ENCODE measurements at regions not wholly inside any gene's neighbourhood (a gene's known extent, or its start where the extent isn't known, plus 50 kb on each side); places are given as distances from the start of the nearest gene placed in this dataset.

DNA sequence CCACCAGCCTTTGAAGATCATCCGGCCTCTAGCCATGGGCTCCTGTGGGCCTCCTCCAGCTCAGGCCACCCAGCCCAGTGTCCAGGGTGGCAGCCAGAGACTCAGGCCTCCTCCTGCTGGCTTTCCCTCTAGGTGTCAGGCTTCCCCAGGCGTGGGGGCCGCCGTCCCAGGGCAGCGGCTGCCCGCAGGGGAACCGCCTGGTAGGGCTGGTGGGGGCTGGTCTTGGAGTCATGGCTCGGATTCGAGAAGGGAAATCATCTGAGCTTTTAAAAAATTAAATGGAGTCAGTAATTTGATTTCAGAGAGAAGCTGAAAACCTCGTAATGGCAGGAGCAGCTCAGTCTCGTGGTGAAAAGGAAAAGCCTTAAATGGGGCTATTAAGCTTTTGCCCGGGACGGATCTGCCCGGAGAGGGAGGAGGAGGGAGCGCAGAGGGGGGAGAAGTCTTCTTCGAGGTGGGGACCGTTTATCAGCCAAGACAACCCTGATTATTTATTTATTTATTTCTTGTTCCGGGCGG lies 66.4 kb upstream of the TARDBP start:
- peaks cover 5% of the 10 kb centered on the region for H3K4me1 Mint-ChIP-seq (ENCODE audit: low read depth)
- H3K9me3 Mint-ChIP-seq: no peaks in the 10 kb centered on the region
- TF ChIP-seq, protein P1, sequence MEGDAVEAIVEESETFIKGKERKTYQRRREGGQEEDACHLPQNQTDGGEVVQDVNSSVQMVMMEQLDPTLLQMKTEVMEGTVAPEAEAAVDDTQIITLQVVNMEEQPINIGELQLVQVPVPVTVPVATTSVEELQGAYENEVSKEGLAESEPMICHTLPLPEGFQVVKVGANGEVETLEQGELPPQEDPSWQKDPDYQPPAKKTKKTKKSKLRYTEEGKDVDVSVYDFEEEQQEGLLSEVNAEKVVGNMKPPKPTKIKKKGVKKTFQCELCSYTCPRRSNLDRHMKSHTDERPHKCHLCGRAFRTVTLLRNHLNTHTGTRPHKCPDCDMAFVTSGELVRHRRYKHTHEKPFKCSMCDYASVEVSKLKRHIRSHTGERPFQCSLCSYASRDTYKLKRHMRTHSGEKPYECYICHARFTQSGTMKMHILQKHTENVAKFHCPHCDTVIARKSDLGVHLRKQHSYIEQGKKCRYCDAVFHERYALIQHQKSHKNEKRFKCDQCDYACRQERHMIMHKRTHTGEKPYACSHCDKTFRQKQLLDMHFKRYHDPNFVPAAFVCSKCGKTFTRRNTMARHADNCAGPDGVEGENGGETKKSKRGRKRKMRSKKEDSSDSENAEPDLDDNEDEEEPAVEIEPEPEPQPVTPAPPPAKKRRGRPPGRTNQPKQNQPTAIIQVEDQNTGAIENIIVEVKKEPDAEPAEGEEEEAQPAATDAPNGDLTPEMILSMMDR (IDR thresholded peaks at IDR 0.05): no peak
- DNase-seq: no peak
- Histone ChIP-seq H3K27me3 (ENCODE audit: control insufficient read depth in 1 of 2, insufficient read depth in 2 of 2, low read length in 2 of 2) (peaks cover 8 to 14% of the 10 kb centered on the region in 2 experiments), H3K9me3 (ENCODE audit: control insufficient read depth in 1 of 2, insufficient read depth in 1 of 2, low read length in 2 of 2) (no peaks in the 10 kb centered on the region), H3K4me3 (ENCODE audit: low read length) (no peak overlapping the region), H3K27ac (ENCODE audit: low read depth in 1 of 2, low read length in 2 of 2) (no peak overlapping the region), H3K4me1 (ENCODE audit: insufficient read depth, low read length) (peaks cover 15% of the 10 kb centered on the region), H3K36me3 (ENCODE audit: insufficient read depth, low read length) (no peaks in the 10 kb centered on the region)
- no peak overlapping the region for H3K4me3 Mint-ChIP-seq
- intact Hi-C loops (cut with DNase I, micrococcal nuclease): no loop called here
- ATAC-seq (ENCODE audit: poor library complexity): no peak
- H3K27ac Mint-ChIP-seq: no peak overlapping the region
- ChIA-PET POLR2A (no interaction called here), CTCF (no interaction called here)
- H3K36me3 Mint-ChIP-seq (ENCODE audit: low read depth): no peaks in the 10 kb centered on the region
- H3K27me3 Mint-ChIP-seq: peaks cover 38% of the 10 kb centered on the region

DNA sequence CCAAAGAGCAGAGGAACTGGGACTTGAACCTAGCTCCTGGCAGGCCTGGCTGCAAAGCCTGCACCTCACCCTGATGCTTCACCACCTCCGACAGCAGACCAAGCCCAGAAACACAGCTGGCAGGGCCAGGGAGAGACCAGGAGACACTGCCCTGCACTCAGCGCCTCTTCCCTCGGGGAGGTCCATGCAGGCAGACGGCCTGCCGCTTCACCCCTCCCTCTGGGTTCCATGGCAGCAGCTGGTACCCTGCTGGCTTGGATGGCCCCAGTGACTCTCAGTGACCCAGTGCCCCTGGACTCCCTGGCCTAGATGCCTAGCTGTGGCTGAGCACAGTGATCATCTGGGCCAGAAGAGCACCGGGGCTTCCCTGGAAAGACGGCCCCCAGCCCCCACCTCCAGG lies 65.3 kb upstream of the TARDBP start:
- DNase-seq (no peak), ATAC-seq (ENCODE audit: poor library complexity) (no peak)
- Mint-ChIP-seq H3K9me3 (no peaks in the 10 kb centered on the region), H3K27ac (no peak overlapping the region), H3K4me1 (ENCODE audit: low read depth) (no peaks in the 10 kb centered on the region), H3K27me3 (peaks cover 31% of the 10 kb centered on the region), H3K4me3 (no peak overlapping the region), H3K36me3 (ENCODE audit: low read depth) (no peaks in the 10 kb centered on the region)
- intact Hi-C loops (cut with DNase I, micrococcal nuclease): no loop called here
- Histone ChIP-seq H3K4me1 (ENCODE audit: insufficient read depth, low read length) (peaks cover 8% of the 10 kb centered on the region), H3K36me3 (ENCODE audit: insufficient read depth, low read length) (no peaks in the 10 kb centered on the region), H3K9me3 (ENCODE audit: control insufficient read depth in 1 of 2, insufficient read depth in 1 of 2, low read length in 2 of 2) (no peaks in the 10 kb centered on the region), H3K27ac (ENCODE audit: low read depth in 1 of 2, low read length in 2 of 2) (no peak overlapping the region), H3K4me3 (ENCODE audit: low read length) (no peak overlapping the region), H3K27me3 (ENCODE audit: control insufficient read depth in 1 of 2, insufficient read depth in 2 of 2, low read length in 2 of 2) (peaks cover 5 to 11% of the 10 kb centered on the region in 2 experiments)
- POLR2A ChIA-PET: no interaction called here
- CTCF ChIA-PET: no interaction called here
- TF ChIP-seq, protein P1 (IDR thresholded peaks at IDR 0.05): no peak

DNA sequence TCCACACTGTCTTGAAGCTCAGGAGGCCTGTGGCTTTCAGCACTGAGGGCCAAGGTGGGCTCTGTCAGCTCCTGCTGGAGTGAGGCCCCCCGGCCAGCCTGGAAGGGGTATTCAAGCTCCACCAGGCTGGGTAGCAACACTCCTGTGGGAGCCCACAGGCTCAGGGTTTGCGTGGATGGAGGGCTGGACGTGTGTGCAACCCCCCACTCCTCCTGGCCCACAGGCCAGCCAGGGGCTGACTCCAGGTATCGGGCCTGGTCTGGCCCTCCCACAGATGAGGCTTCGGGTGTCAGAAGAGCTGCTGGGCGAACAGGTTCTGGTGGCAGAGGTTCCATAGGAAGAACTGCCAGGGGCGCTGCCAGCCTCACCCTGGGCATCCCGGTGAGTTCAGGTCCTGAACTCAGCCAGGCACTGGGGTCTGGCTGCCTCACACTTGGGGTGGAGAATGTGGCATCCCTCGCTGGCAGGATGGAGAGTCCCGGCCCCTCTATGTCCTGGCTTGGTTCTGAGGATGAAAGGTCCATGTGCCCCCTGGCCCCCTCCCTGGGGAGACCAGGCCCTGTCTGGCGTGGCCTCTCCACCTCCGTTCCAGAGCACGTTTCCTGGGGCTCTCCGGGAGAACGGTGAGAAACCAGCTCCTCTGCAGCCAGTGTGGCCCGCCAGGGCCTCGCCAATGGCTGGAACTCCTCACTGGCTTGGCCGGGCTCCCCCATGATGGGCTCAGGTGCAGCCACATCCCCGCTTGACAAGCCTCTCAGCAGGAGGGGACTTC lies 64.6 kb upstream of the TARDBP start:
- H3K9me3 ChIP-seq (ENCODE audit: control insufficient read depth in 1 of 2, insufficient read depth in 1 of 2, low read length in 2 of 2): no peaks in the 10 kb centered on the region
- ATAC-seq (ENCODE audit: poor library complexity): no peak
- intact Hi-C loops (cut with DNase I, micrococcal nuclease): no loop called here
- no peak for DNase-seq
- no peak overlapping the region for H3K4me3 ChIP-seq (ENCODE audit: low read length)
- CTCF ChIA-PET: no interaction called here
- H3K4me1 ChIP-seq (ENCODE audit: insufficient read depth, low read length): peaks cover 7% of the 10 kb centered on the region
- Mint-ChIP-seq H3K9me3 (no peaks in the 10 kb centered on the region), H3K4me3 (no peak overlapping the region), H3K4me1 (ENCODE audit: low read depth) (no peaks in the 10 kb centered on the region), H3K36me3 (ENCODE audit: low read depth) (no peaks in the 10 kb centered on the region), H3K27me3 (peaks cover 24% of the 10 kb centered on the region), H3K27ac (no peak overlapping the region)
- H3K36me3 ChIP-seq (ENCODE audit: insufficient read depth, low read length): no peaks in the 10 kb centered on the region
- H3K27me3 ChIP-seq (ENCODE audit: control insufficient read depth in 1 of 2, insufficient read depth in 2 of 2, low read length in 2 of 2): peaks cover 5% of the 10 kb centered on the region in 2 experiments
- POLR2A ChIA-PET: no interaction called here
- no peak overlapping the region for H3K27ac ChIP-seq (ENCODE audit: low read depth in 1 of 2, low read length in 2 of 2)
- TF ChIP-seq, protein P1 (IDR thresholded peaks at IDR 0.05): no peak

Measured in CD4-positive, alpha-beta T cell (primary cell).